NCI-H2227 (cell line): ENCODE measurements at regions not wholly inside any gene's neighbourhood (a gene's known extent, or its start where the extent isn't known, plus 50 kb on each side); places are given as distances from the start of the nearest gene placed in this dataset.

Experiments
- DNase-seq: peaks from one replicate; lab custom pipeline; 2025; ENCODE audit not compliant: unreplicated experiment; lab: John Stamatoyannopoulos, UW

DNA sequence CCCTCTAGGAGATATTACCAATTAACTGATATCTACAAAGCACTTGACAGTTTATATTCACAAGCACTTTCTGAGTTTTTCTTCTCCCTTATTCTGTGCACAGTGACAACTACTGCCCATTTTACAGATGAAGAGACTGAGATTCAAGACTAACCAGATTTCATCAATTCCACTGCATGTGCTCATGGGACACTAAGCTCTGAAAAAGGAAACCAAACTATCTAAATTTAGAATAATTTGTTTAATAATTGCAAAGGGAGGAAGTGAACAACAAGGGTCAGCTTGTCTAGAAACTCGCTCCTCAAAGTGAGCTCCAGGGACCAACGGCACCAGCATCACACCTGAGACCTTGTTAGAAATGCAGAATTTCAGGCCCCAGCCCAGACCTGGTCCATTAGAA, 50.8 kb upstream of the MYLIP start:
- no peak for DNase-seq

GRCh38 chr6:16069671-16070070, 59.2 kb upstream of the MYLIP start:
- DNase-seq: no peak

GRCh38 chr6:16069222-16069621, 59.7 kb upstream of the MYLIP start:
- DNase-seq: no peak

- no peak for DNase-seq
These were observed 61.3 kb upstream of the MYLIP start for GRCh38 chr6:16067568-16067967.

DNA sequence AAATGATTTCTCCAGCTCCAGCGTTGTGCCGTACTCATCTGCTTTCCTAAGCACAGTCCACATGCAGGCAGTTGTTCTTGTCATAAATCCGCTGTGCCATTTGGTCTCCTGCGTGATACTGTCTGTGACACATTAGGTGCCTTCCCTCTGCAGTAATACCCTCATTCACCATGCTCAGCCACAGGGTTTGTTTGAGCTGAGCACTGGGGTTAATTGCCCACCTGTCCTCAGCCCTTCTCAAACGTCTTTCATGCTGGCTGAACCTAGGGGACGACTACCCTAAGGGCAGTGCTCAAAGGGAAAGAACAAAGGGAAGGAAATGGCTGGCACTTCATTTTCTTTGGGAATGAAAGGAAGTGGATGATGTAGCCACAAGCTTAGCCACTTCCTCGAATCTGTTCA, 64.2 kb upstream of the MYLIP start:
- no peak for DNase-seq

GRCh38 chr6:16063580-16063979, 65.3 kb upstream of the MYLIP start:
- no peak for DNase-seq

GRCh38 chr6:16061818-16062217, 67.1 kb upstream of the MYLIP start:
- DNase-seq: no peak

DNA sequence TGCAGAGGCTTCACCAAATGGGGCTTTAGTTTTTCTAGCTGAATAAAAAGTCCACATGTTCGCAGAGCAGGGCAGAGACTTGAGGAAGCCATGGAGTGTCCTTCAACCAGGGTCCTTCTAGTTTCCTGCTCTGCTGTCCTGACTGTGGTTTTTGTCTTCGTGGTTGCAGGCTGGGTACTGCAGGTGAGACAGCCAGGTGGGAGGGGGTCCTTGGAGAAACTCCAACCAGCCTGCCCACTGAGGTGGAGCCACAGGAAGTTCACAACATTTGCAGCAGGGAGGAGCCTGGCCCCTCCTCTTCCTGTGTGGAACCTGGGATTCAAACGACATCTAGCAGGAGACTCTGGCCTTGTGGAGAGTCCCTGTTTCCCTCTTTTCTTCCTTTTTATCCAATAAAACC, 68.8 kb upstream of the MYLIP start:
- DNase-seq: no peak

- DNase-seq: no peak
These were observed 69.4 kb upstream of the MYLIP start for GRCh38 chr6:16059496-16059895.

- no peak for DNase-seq
These were observed 69.9 kb upstream of the MYLIP start for GRCh38 chr6:16058929-16059345.

DNA sequence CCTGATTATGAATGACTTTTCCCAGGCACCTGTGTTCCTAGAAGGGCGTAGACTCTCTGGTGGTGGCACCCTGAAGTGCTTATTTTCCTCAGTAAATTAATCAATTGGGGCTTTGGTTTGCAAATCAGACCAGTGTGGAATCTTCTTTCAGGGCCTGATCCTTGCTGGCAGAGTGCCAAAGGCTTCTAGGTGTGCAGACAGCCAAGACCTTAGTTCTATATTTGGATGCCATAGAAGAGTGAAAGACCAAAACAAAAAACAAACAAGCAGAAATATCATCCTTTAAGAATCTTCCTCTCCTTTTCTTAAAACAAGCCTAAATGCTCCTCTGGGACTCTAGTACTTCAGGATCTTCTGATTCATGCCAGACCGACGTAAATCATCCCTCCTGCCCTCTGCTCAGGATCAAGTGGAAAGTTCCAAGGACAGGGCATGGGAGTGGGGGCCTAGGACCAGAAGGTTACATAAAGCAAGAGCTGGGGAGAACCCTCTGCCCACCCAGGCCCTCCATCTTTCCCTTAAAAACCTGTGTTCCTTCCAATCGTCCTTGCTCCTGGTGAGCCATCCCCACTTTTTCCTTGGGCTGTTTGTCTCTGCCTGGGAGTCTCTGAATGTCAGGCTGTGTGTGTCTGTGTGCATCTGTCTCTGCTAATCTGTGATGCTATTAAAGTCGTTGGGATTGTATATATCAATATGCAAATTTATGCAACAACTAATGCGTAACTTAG, 70.5 kb upstream of the MYLIP start:
- DNase-seq: no peak

GRCh38 chr6:16057446-16057845, 71.4 kb upstream of the MYLIP start:
- no peak for DNase-seq

- DNase-seq: no peak
These were observed 72.5 kb upstream of the MYLIP start for GRCh38 chr6:16056263-16056870.

DNA sequence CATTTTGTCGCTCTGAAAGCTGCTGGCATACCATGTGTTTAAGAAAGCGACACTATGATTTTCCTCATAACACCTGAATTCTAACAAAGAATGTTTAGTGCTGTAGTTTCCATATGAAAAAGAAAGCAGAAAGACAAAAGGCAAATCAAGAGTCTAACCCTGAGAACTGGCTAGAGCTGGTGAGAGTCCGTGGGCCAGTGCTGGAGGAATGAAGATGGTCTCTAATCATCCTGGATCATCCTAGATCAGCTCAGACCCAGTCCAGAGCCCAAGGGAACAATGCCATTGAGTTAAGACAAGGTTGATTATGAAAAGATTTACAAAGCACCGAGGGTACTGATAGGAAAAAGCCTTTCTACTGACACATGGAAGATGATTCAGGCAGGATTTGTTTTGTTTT, 73.0 kb upstream of the MYLIP start:
- DNase-seq: no peak

DNA sequence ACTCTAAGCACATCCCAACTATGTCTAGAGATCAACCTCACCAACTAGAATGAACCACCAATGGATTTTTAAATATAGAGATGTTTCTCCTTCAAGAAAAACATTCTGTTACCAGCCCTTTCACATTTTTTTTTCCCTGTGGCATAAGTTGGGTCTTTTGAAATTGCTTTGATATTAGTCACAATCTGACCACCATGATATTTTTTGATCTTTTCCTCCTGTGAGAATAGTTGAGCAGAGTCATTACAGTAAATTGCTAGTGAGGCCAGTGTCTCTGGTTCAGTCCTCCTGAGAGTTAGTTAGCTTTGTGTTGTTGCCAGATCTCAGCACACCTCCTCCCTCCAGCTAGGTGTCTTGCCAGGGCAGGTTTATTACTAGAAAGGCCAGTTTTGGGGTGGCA, 79.7 kb upstream of the MYLIP start:
- DNase-seq: no peak

DNA sequence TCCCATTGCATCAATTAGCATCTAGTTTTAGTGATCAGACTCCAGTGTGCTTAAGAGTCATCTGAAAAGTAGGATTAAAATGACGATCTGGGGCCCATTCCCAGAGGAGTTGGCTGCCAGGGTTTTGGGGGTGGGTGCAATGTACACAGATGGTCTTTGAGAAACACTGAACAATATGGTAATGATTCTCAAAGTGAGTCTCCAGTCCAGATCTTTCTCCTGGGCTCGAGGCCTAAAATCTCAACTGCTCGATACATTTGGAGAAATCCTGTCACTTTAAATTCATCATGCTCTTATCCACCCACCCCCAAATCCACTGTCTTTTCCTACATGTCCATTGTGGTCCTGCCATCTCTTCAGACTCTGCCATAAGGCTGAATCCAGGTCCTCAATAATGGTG, 80.7 kb upstream of the MYLIP start:
- no peak for DNase-seq

GRCh38 chr6:16047435-16047990, 81.4 kb upstream of the MYLIP start:
- no peak for DNase-seq

DNA sequence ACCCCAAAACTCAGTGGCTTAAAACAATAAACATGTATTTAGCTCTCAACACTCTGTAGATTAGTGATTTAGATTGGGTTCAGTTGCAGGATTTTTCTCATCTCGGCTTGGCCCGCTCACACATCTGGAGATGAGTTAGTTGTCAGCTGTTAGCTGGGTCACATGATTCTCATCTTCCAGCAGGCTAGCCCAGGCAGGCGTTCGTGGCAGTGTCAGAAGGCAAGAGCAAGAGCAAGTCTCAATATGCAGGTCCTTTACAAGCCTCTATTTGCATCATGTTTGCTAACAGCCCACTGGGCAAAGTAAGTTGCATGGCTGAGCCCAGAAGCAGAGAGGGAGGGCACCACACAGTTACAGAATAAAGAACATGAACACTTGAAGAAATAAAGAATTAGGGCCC, 83.6 kb upstream of the MYLIP start:
- DNase-seq: no peak

GRCh38 chr6:16044211-16044643, 84.7 kb upstream of the MYLIP start:
- no peak for DNase-seq

DNA sequence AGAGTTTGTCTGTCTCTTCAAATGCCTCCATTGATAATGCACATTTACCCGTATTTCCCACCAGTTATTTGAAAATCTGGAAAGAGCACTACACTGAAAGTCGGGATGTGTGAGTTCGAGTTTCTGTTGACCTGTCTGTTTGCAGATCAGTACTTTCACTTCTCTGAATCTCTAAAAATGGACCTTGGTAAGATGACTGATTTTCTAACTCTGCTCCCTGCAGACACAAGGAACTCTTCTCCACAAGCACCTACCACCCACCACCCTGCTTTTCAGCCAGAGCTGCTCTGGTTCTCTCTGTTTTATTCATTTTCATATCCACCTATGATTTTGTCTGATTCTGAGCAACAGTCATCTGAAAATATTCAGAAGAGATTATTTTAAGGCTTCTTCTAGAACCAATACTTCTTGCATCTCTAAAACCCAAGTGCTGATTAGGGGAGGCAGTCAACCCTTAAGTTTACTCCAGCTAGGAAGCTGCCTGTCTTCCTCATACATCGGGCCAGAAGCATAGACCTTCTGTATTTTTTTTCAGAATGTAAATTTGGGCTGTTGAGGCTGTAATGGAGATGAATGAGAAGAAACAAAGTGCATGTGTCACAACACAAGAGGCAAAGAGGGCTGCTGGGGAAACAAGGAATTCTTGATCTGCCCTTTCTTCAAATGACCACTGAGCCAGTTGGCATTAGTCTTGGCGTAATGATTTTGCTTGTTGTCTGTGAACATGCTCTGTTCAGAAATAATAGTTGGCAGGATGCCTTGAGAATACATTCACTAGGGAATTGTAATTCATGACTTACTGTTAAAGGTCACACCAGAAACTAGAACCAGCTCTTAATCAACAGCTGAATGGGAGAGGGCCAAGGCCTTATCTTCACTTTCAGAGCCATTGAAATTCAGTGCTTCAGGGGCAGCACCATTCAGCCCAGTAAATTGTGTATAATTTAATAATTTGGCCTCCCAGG, 85.4 kb upstream of the MYLIP start:
- DNase-seq: peak; percentile 18

GRCh38 chr6:16042751-16043150, 86.1 kb upstream of the MYLIP start:
- DNase-seq: no peak
